ENCODE measurements at regions not wholly inside any gene's neighbourhood (a gene's known extent, or its start where the extent isn't known, plus 50 kb on each side); places are given as distances from the start of the nearest gene placed in this dataset.

GRCh38 chr6:14277405-14277930 lies 159.9 kb downstream of the CD83 start:
- Histone ChIP-seq H3K36me3 (ENCODE audit: control insufficient read depth, low read length) (peaks cover 8% of the 10 kb centered on the region; the same call in 1 of the 2 replicates), H3K27me3 (ENCODE audit: control insufficient read depth, low read length) (no peaks in the 10 kb centered on the region), H3K4me1 (ENCODE audit: control insufficient read depth, low read length) (peaks cover 54% of the 10 kb centered on the region), H3K9me2 (replicated peaks; ENCODE audit: control insufficient read depth, low read length) (no peaks in the 10 kb centered on the region), H3K79me2 (ENCODE audit: control insufficient read depth, low read length) (no peaks in the 10 kb centered on the region), H3K27ac (ENCODE audit: low read depth, low read length) (peak overlapping the region; percentile 98), H3F3A (ENCODE audit: control insufficient read depth, insufficient read depth) (peaks cover 22% of the 10 kb centered on the region), H4K20me1 (ENCODE audit: control insufficient read depth, insufficient read depth, low read depth, low read length) (no peaks in the 10 kb centered on the region), H3K4me3 (ENCODE audit: low read length) (peak overlapping the region; percentile 71), H3K4me2 (ENCODE audit: low read length) (peak overlapping the region; percentile 95), H3K9me3 (ENCODE audit: control insufficient read depth, insufficient read depth, low read length) (peaks cover 6% of the 10 kb centered on the region)
- no peak for TF ChIP-seq EZH2phosphoT487 (IDR thresholded peaks at IDR 0.05; ENCODE audit: borderline replicate concordance, low read length)
- no peak for TF ChIP-seq CTCF (IDR thresholded peaks at IDR 0.05; ENCODE audit: low read depth, low read length, poor library complexity, severe bottlenecking)

- H3K4me2 ChIP-seq (ENCODE audit: low read length) = peak overlapping the region; percentile 95
- H3K9me3 ChIP-seq (ENCODE audit: control insufficient read depth, insufficient read depth, low read length) = peaks cover 1% of the 10 kb centered on the region; the same call in 1 of the 2 replicates
- H3K27me3 ChIP-seq (ENCODE audit: control insufficient read depth, low read length) = no peaks in the 10 kb centered on the region
- H3F3A ChIP-seq (ENCODE audit: control insufficient read depth, insufficient read depth) = peaks cover 22% of the 10 kb centered on the region
- H3K36me3 ChIP-seq (ENCODE audit: control insufficient read depth, low read length) = peaks cover 8% of the 10 kb centered on the region; the same call in 1 of the 2 replicates
- peak overlapping the region; percentile 98 for H3K27ac ChIP-seq (ENCODE audit: low read depth, low read length)
- peak overlapping the region; percentile 71 for H3K4me3 ChIP-seq (ENCODE audit: low read length)
- H4K20me1 ChIP-seq (ENCODE audit: control insufficient read depth, insufficient read depth, low read depth, low read length) = no peaks in the 10 kb centered on the region
- TF ChIP-seq CTCF (IDR thresholded peaks at IDR 0.05; ENCODE audit: low read depth, low read length, poor library complexity, severe bottlenecking) (no peak), EZH2phosphoT487 (IDR thresholded peaks at IDR 0.05; ENCODE audit: borderline replicate concordance, low read length) (no peak)
- H3K9me2 ChIP-seq (replicated peaks; ENCODE audit: control insufficient read depth, low read length) = no peaks in the 10 kb centered on the region
- peaks cover 54% of the 10 kb centered on the region for H3K4me1 ChIP-seq (ENCODE audit: control insufficient read depth, low read length)
- H3K79me2 ChIP-seq (ENCODE audit: control insufficient read depth, low read length) = no peaks in the 10 kb centered on the region
Measured at GRCh38 chr6:14278006-14278405, 160.4 kb downstream of the CD83 start.

- H3K9me3 ChIP-seq (ENCODE audit: control insufficient read depth, insufficient read depth, low read length) = no peaks in the 10 kb centered on the region
- H3K79me2 ChIP-seq (ENCODE audit: control insufficient read depth, low read length) = no peaks in the 10 kb centered on the region
- H4K20me1 ChIP-seq (ENCODE audit: control insufficient read depth, insufficient read depth, low read depth, low read length) = no peaks in the 10 kb centered on the region
- H3K27ac ChIP-seq (ENCODE audit: low read depth, low read length) = peak overlapping the region; percentile 98; the same call in 1 of the 2 replicates
- peaks cover 54% of the 10 kb centered on the region for H3K4me1 ChIP-seq (ENCODE audit: control insufficient read depth, low read length)
- H3K4me2 ChIP-seq (ENCODE audit: low read length) = peak overlapping the region; percentile 95
- H3K36me3 ChIP-seq (ENCODE audit: control insufficient read depth, low read length) = peaks cover 8% of the 10 kb centered on the region; the same call in 1 of the 2 replicates
- TF ChIP-seq CTCF (IDR thresholded peaks at IDR 0.05; ENCODE audit: low read depth, low read length, poor library complexity, severe bottlenecking) = no peak
- no peak for TF ChIP-seq EZH2phosphoT487 (IDR thresholded peaks at IDR 0.05; ENCODE audit: borderline replicate concordance, low read length)
- H3K9me2 ChIP-seq (replicated peaks; ENCODE audit: control insufficient read depth, low read length) = no peaks in the 10 kb centered on the region
- H3K4me3 ChIP-seq (ENCODE audit: low read length) = 0 out of 2 replicates have a peak overlapping the region, but pooled peaks have one; percentile 71
- H3F3A ChIP-seq (ENCODE audit: control insufficient read depth, insufficient read depth) = peaks cover 22% of the 10 kb centered on the region
- no peaks in the 10 kb centered on the region for H3K27me3 ChIP-seq (ENCODE audit: control insufficient read depth, low read length)
Measured at GRCh38 chr6:14278446-14278845, 160.9 kb downstream of the CD83 start.
